ENCODE measurements at regions not wholly inside any gene's neighbourhood (a gene's known extent, or its start where the extent isn't known, plus 50 kb on each side); places are given as distances from the start of the nearest gene placed in this dataset.

DNA sequence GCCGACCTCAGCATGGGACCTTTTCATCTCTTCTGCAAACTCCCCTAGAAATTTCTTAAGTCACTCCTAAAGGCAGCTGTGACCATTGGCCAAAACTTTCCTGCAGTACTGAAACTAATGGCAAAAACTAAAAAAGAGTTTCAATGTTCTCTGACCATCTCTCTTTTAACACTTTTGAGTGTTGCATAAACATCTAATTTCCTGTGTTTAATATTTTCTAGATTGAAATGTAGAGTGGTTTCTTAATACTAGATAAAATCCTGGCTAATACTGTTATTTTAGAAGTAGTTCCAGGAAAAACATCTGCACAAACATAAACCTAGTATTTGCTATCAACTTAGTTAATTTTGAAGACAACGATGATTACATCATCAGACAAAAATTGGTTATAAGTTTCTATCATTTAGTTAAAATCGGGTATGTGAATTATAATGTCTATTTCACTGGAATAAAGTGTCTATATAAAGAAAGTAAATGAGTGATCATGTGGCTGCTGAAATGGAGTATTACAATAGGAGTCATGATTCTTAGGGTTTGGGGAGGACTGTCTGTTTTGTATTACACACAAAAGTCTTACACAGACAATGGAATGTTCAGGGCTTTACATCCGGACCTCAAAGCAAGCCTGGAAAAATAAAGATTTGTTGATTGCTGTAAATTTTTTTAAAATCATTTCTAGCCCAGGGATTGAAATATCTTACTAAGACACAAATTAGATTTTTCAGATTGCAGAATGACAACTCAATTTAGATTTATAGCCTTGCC is 1323.4 kb downstream of the C4orf33 start:
- DNase-seq (ENCODE audit: extremely low read depth, insufficient read length): no peak
- H3K27me3 ChIP-seq (replicated peaks; ENCODE audit: control insufficient read depth, insufficient read depth, low read length): no peaks in the 10 kb centered on the region
- TF ChIP-seq, protein P1, sequence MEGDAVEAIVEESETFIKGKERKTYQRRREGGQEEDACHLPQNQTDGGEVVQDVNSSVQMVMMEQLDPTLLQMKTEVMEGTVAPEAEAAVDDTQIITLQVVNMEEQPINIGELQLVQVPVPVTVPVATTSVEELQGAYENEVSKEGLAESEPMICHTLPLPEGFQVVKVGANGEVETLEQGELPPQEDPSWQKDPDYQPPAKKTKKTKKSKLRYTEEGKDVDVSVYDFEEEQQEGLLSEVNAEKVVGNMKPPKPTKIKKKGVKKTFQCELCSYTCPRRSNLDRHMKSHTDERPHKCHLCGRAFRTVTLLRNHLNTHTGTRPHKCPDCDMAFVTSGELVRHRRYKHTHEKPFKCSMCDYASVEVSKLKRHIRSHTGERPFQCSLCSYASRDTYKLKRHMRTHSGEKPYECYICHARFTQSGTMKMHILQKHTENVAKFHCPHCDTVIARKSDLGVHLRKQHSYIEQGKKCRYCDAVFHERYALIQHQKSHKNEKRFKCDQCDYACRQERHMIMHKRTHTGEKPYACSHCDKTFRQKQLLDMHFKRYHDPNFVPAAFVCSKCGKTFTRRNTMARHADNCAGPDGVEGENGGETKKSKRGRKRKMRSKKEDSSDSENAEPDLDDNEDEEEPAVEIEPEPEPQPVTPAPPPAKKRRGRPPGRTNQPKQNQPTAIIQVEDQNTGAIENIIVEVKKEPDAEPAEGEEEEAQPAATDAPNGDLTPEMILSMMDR (IDR thresholded peaks at IDR 0.05; ENCODE audit: insufficient read depth, low read length, poor library complexity, severe bottlenecking): no peak

DNA sequence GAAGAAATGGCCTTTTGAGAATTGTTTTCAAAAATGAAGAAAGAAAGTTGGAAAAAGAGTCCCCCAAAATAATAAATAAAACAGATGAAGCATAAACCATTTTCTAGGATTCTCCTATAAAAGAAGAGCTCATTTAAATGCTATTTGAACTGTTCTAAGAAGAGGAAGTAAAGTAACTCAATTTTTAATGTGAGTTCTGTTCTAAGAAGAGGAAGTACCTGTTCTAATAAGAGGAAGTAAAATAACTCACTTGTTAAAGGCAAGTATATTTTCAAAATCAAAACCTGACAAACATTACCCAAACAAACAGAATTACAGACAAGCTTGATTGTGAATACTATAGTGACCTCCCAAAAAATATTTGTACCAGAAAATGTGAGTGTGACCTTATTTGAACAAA is 1326.3 kb downstream of the C4orf33 start:
- Histone ChIP-seq H3K4me3 (replicated peaks; ENCODE audit: low read depth, low read length) (no peak overlapping the region), H3K27me3 (replicated peaks; ENCODE audit: control insufficient read depth, insufficient read depth, low read length) (no peaks in the 10 kb centered on the region), H3K36me3 (ENCODE audit: control insufficient read depth, insufficient read depth, low read length) (no peaks in the 10 kb centered on the region)
- TF ChIP-seq, protein P1 (IDR thresholded peaks at IDR 0.05; ENCODE audit: insufficient read depth, low read length, poor library complexity, severe bottlenecking): no peak
- DNase-seq (ENCODE audit: extremely low read depth, insufficient read length): no peak

More for the DNA sequence above, 1323.4 kb downstream of the C4orf33 start:
- no peaks in the 10 kb centered on the region for H3K36me3 ChIP-seq (ENCODE audit: control insufficient read depth, insufficient read depth, low read length)
- no peak overlapping the region for H3K4me3 ChIP-seq (replicated peaks; ENCODE audit: low read depth, low read length)

DNA sequence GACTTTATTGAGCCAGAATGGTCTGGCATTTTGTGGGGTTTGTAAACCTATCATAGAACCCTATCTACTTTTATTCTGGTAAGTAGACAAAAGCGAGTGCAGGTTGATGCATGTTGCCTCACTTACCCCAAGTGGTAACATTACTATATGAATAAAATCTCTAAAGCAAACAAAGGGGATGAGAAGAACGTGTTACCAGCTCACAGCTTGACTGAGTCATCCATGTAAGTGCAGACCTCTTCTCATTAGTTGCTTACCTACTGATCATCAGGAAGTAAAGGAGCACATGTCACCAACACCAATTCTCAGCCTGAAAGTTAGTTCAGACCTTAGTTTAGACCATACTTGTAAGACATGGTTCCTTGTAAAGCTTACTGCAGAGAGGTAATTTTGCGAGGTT is 1328.3 kb downstream of the C4orf33 start:
- DNase-seq (ENCODE audit: extremely low read depth, insufficient read length): no peak
- TF ChIP-seq, protein P1 (IDR thresholded peaks at IDR 0.05; ENCODE audit: insufficient read depth, low read length, poor library complexity, severe bottlenecking): no peak
- H3K4me3 ChIP-seq (replicated peaks; ENCODE audit: low read depth, low read length): no peak overlapping the region

DNA sequence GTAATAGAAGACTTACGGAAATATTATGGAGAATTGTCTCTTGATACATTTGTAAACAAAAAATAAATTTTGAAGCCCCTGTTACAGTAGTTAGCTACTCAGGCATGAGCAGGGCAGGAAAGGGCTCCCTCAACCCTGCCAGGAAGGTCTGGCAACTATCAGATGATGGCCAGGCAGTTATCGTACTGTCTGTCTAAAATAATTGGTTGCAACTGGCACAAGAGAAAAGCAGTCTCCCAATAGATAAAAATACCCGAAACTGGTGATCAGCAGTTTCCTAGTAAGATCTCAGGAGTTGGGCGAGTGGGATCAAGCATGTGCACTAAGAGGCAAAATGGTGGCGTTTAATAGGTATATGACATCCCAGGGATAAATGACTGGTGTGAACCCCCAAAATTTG is 1336.3 kb downstream of the C4orf33 start:
- Histone ChIP-seq H3K4me3 (replicated peaks; ENCODE audit: low read depth, low read length) (no peak overlapping the region), H3K27me3 (replicated peaks; ENCODE audit: control insufficient read depth, insufficient read depth, low read length) (no peaks in the 10 kb centered on the region), H3K36me3 (ENCODE audit: control insufficient read depth, insufficient read depth, low read length) (no peaks in the 10 kb centered on the region)
- DNase-seq (ENCODE audit: extremely low read depth, insufficient read length): no peak
- TF ChIP-seq, protein P1 (IDR thresholded peaks at IDR 0.05; ENCODE audit: insufficient read depth, low read length, poor library complexity, severe bottlenecking): no peak

More for the DNA sequence above, 1328.3 kb downstream of the C4orf33 start:
- Histone ChIP-seq H3K27me3 (replicated peaks; ENCODE audit: control insufficient read depth, insufficient read depth, low read length) (no peaks in the 10 kb centered on the region), H3K36me3 (ENCODE audit: control insufficient read depth, insufficient read depth, low read length) (no peaks in the 10 kb centered on the region)

DNA sequence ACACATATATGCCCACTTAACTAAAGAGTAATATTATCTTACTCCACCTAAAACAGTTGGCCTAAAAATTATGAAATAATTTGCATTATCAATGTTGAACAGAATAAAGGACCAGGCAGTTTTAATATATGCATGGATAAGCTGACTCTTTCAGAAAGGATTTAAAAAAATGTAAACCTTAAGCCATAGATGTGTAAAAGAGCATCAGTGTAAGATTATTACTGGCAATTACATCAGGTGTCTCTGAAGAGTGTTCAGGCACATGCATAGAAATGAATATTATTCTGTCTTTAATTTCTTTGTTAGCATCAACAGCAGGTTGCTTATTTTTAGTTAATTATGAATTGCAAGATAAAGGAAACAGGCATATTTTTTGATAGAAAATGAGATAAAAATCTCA is 1353.8 kb downstream of the C4orf33 start:
- Histone ChIP-seq H3K4me3 (replicated peaks; ENCODE audit: low read depth, low read length) (no peak overlapping the region), H3K36me3 (ENCODE audit: control insufficient read depth, insufficient read depth, low read length) (no peaks in the 10 kb centered on the region), H3K27me3 (replicated peaks; ENCODE audit: control insufficient read depth, insufficient read depth, low read length) (no peaks in the 10 kb centered on the region)
- TF ChIP-seq, protein P1 (IDR thresholded peaks at IDR 0.05; ENCODE audit: insufficient read depth, low read length, poor library complexity, severe bottlenecking): no peak
- no peak for DNase-seq (ENCODE audit: extremely low read depth, insufficient read length)
